HEK293 (cell line): ENCODE measurements at regions not wholly inside any gene's neighbourhood (a gene's known extent, or its start where the extent isn't known, plus 50 kb on each side); places are given as distances from the start of the nearest gene placed in this dataset.

ENCODE experiments used
- CTCF ChIA-PET: fragments of 350-600 bp; formaldehyde crosslinking; extraction: SDS; loops from one replicate; lab custom pipeline; 2021; ENCODE audit warnings: antibody characterized with exemption; lab: Yijun Ruan, JAX
- POLR2A ChIA-PET: fragments of 300-600 bp; formaldehyde crosslinking; extraction: SDS; loops from one replicate; lab custom pipeline; 2020; ENCODE audit warnings: antibody characterized with exemption, inconsistent platforms; lab: Yijun Ruan, JAX
- H3K27ac ChIP-seq: fragments of 200-500 bp; sonication (Bioruptor generic); 2 replicates; pipeline ENCODE4 v1.5.1; 2014; ENCODE audit warnings: low read depth, low read length, control low read depth, inconsistent platforms; ENCODE audit errors: extremely low read depth
- H3K36me3 ChIP-seq, 2 experiments: fragments of 200-500 bp in 1 of 2; sonication (Bioruptor generic) in 1 of 2; 1 replicate in 1 of 2; 2 replicates in 1 of 2; pipeline ENCODE4 v1.5.1; 2014 to 2017; ENCODE audit warnings: inconsistent platforms in 2 of 2, low read length in 2 of 2; ENCODE audit not compliant: control insufficient read depth in 2 of 2, insufficient read depth in 1 of 2
- H3K4me1 ChIP-seq: fragments of 200-500 bp; sonication (Bioruptor generic); 2 replicates; pipeline ENCODE4 v1.5.1; 2014; ENCODE audit warnings: mild to moderate bottlenecking, low read length, inconsistent platforms; ENCODE audit not compliant: control insufficient read depth, insufficient read depth
- H3K4me3 ChIP-seq: 2 replicates; pipeline ENCODE4 v1.5.1; 2011; ENCODE audit warnings: low read depth, mild to moderate bottlenecking, control low read depth, low read length, moderate library complexity
- H3K9me3 ChIP-seq: fragments of 200-500 bp; sonication (Bioruptor generic); 2 replicates; pipeline ENCODE4 v1.5.1; 2014; ENCODE audit warnings: low read depth, low read length, inconsistent platforms; ENCODE audit not compliant: control insufficient read depth, insufficient read depth
- KLF8 ChIP-seq: fragments of 450-650 bp; formaldehyde crosslinking; IDR thresholded peaks from 2 replicates; pipeline ENCODE4 v1.5.1; 2016; ENCODE audit warnings: missing biosample characterization, missing genetic modification characterization
- OSR2 ChIP-seq: fragments of 450-650 bp; formaldehyde crosslinking; IDR thresholded peaks from 2 replicates; pipeline ENCODE4 v1.5.1; 2016; ENCODE audit warnings: missing biosample characterization, missing genetic modification characterization
- OVOL3 ChIP-seq: fragments of 450-650 bp; formaldehyde crosslinking; IDR thresholded peaks from 2 replicates; pipeline ENCODE4 v1.5.1; 2016; ENCODE audit warnings: missing biosample characterization, missing genetic modification characterization
- PRDM1 ChIP-seq: fragments of 450-650 bp; formaldehyde crosslinking; IDR thresholded peaks from 2 replicates; pipeline ENCODE4; 2016; ENCODE audit warnings: missing biosample characterization, missing genetic modification characterization
- REPIN1 ChIP-seq: fragments of 450-650 bp; formaldehyde crosslinking; IDR thresholded peaks from 2 replicates; pipeline ENCODE4 v1.5.1; 2017; ENCODE audit warnings: missing biosample characterization, missing genetic modification characterization, low read depth
- SP3 ChIP-seq: fragments of 450-650 bp; formaldehyde crosslinking; IDR thresholded peaks from 2 replicates; pipeline ENCODE4 v1.5.1; 2016; ENCODE audit warnings: missing biosample characterization, missing genetic modification characterization
- SP7 ChIP-seq: fragments of 450-650 bp; formaldehyde crosslinking; IDR thresholded peaks from 2 replicates; pipeline ENCODE4 v1.5.1; 2016; ENCODE audit warnings: missing biosample characterization, missing genetic modification characterization
- ZNF146 ChIP-seq: fragments of 450-650 bp; formaldehyde crosslinking; IDR thresholded peaks from 2 replicates; pipeline ENCODE4 v1.5.1; 2016; ENCODE audit warnings: missing biosample characterization, missing genetic modification characterization
- ZNF155 ChIP-seq: fragments of 450-650 bp; formaldehyde crosslinking; IDR thresholded peaks from 2 replicates; pipeline ENCODE4 v1.5.1; 2016; ENCODE audit warnings: missing biosample characterization, missing genetic modification characterization
- ZNF19 ChIP-seq: fragments of 450-650 bp; formaldehyde crosslinking; IDR thresholded peaks from 2 replicates; pipeline ENCODE4; 2016; ENCODE audit warnings: missing biosample characterization, missing genetic modification characterization, low read depth
- ZNF2 ChIP-seq: fragments of 450-650 bp; formaldehyde crosslinking; IDR thresholded peaks from 2 replicates; pipeline ENCODE4 v1.5.1; 2016; ENCODE audit warnings: missing biosample characterization, missing genetic modification characterization
- ZNF211 ChIP-seq: fragments of 450-650 bp; formaldehyde crosslinking; IDR thresholded peaks from 2 replicates; pipeline ENCODE4 v1.5.1; 2016; ENCODE audit warnings: low read depth, missing biosample characterization, missing genetic modification characterization
- ZNF248 ChIP-seq: fragments of 450-650 bp; formaldehyde crosslinking; IDR thresholded peaks from 2 replicates; pipeline ENCODE4 v1.5.1; 2017; ENCODE audit warnings: missing biosample characterization, missing genetic modification characterization
- ZNF302 ChIP-seq: fragments of 450-650 bp; formaldehyde crosslinking; IDR thresholded peaks from 2 replicates; pipeline ENCODE4 v1.5.1; 2016; ENCODE audit warnings: missing biosample characterization, missing genetic modification characterization, low read depth
- ZNF324 ChIP-seq: fragments of 450-650 bp; formaldehyde crosslinking; IDR thresholded peaks from 2 replicates; pipeline ENCODE4 v1.5.1; 2016; ENCODE audit warnings: missing biosample characterization, missing genetic modification characterization
- ZNF362 ChIP-seq: fragments of 450-650 bp; formaldehyde crosslinking; IDR thresholded peaks from 2 replicates; pipeline ENCODE4 v1.5.1; 2016; ENCODE audit warnings: missing biosample characterization, missing genetic modification characterization
- ZNF398 ChIP-seq: fragments of 450-650 bp; formaldehyde crosslinking; IDR thresholded peaks from 2 replicates; pipeline ENCODE4 v1.5.1; 2017; ENCODE audit warnings: missing biosample characterization, missing genetic modification characterization
- ZNF423 ChIP-seq: fragments of 450-650 bp; formaldehyde crosslinking; IDR thresholded peaks from 2 replicates; pipeline ENCODE4 v1.5.1; 2016; ENCODE audit warnings: missing biosample characterization, missing genetic modification characterization
- ZNF433 ChIP-seq: fragments of 450-650 bp; formaldehyde crosslinking; IDR thresholded peaks from 2 replicates; pipeline ENCODE4 v1.5.1; 2016; ENCODE audit warnings: missing biosample characterization, missing genetic modification characterization, low read depth
- ZNF521 ChIP-seq: fragments of 450-650 bp; formaldehyde crosslinking; IDR thresholded peaks from 2 replicates; pipeline ENCODE4 v1.5.1; 2017; ENCODE audit warnings: missing biosample characterization, mild to moderate bottlenecking, missing genetic modification characterization
- ZNF629 ChIP-seq: fragments of 450-650 bp; formaldehyde crosslinking; IDR thresholded peaks from 2 replicates; pipeline ENCODE4 v1.5.1; 2017; ENCODE audit warnings: missing biosample characterization, missing genetic modification characterization
- ZNF707 ChIP-seq: fragments of 450-650 bp; formaldehyde crosslinking; IDR thresholded peaks from 2 replicates; pipeline ENCODE4 v1.5.1; 2016; ENCODE audit warnings: missing biosample characterization, missing genetic modification characterization
- ZNF768 ChIP-seq: fragments of 450-650 bp; formaldehyde crosslinking; IDR thresholded peaks from 2 replicates; pipeline ENCODE4 v1.5.1; 2018; ENCODE audit warnings: missing biosample characterization, mild to moderate bottlenecking, missing genetic modification characterization
- TF ChIP-seq, protein P1 (sequence below): fragments of 450-650 bp; formaldehyde crosslinking; IDR thresholded peaks from 2 replicates; pipeline ENCODE4 v1.5.1; 2016; ENCODE audit warnings: missing biosample characterization, missing genetic modification characterization

GRCh38 chr12:127991485-127991884, 275.5 kb upstream of the TMEM132C start:
- Histone ChIP-seq H3K27ac (no peak overlapping the region), H3K4me1 (no peaks in the 10 kb centered on the region), H3K36me3 (no peaks in the 10 kb centered on the region), H3K4me3 (no peak overlapping the region), H3K9me3 (no peaks in the 10 kb centered on the region)
- CTCF ChIA-PET: no interaction called here
- TF ChIP-seq ZNF248 (tag by site-specific recombination): no peak
- no peak for TF ChIP-seq ZNF768 (tag by site-specific recombination)
- TF ChIP-seq ZNF629: no peak
- no peak for TF ChIP-seq OVOL3 (tag by site-specific recombination)
- no peak for TF ChIP-seq ZNF211 (tag by site-specific recombination)
- no peak for TF ChIP-seq ZNF707 (tag by site-specific recombination)
- no peak for TF ChIP-seq ZNF302 (tag by site-specific recombination)
- TF ChIP-seq SP3 (tag by site-specific recombination): no peak
- no peak for TF ChIP-seq SP7 (tag by site-specific recombination)
- no peak for TF ChIP-seq ZNF155 (tag by site-specific recombination)
- POLR2A ChIA-PET: no interaction called here

- H3K4me1 ChIP-seq: no peaks in the 10 kb centered on the region
- H3K4me3 ChIP-seq: no peak overlapping the region
- CTCF ChIA-PET: no interaction called here
- no peak overlapping the region for H3K27ac ChIP-seq
- POLR2A ChIA-PET: no interaction called here
- no peaks in the 10 kb centered on the region for H3K9me3 ChIP-seq
- TF ChIP-seq ZNF146 (tag by site-specific recombination) (no peak), SP7 (tag by site-specific recombination) (no peak), ZNF19 (tag by site-specific recombination) (no peak), PRDM1 (tag by site-specific recombination) (no peak), ZNF324 (tag by site-specific recombination) (no peak), ZNF521 (tag by site-specific recombination) (no peak), ZNF2 (tag by site-specific recombination) (no peak), REPIN1 (tag by site-specific recombination) (no peak), ZNF423 (tag by site-specific recombination) (no peak), OSR2 (tag by site-specific recombination) (no peak), ZNF362 (no peak), ZNF398 (no peak), ZNF211 (tag by site-specific recombination) (no peak), KLF8 (tag by site-specific recombination) (no peak), ZNF433 (tag by site-specific recombination) (no peak)
- TF ChIP-seq, protein P1, sequence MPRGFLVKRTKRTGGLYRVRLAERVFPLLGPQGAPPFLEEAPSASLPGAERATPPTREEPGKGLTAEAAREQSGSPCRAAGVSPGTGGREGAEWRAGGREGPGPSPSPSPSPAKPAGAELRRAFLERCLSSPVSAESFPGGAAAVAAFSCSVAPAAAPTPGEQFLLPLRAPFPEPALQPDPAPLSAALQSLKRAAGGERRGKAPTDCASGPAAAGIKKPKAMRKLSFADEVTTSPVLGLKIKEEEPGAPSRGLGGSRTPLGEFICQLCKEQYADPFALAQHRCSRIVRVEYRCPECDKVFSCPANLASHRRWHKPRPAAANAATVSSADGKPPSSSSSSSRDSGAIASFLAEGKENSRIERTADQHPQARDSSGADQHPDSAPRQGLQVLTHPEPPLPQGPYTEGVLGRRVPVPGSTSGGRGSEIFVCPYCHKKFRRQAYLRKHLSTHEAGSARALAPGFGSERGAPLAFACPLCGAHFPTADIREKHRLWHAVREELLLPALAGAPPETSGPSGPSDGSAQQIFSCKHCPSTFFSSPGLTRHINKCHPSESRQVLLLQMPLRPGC (tag by site-specific recombination): no peak
- TF ChIP-seq, all 188 proteins: peak for 0
- H3K36me3 ChIP-seq: no peaks in the 10 kb centered on the region
Observed at GRCh38 chr12:127998988-127999387, 268.0 kb upstream of the TMEM132C start.
